Hepatocyte (in vitro differentiated cells): ENCODE measurements at regions not wholly inside any gene's neighbourhood (a gene's known extent, or its start where the extent isn't known, plus 50 kb on each side); places are given as distances from the start of the nearest gene placed in this dataset.

Experiments used
- DNase-seq: peaks from one replicate; pipeline ENCODE4 v3.0.0-alpha.2; 2016; ENCODE audit warnings: low spot score
- H2AFZ ChIP-seq: fragments of 200-600 bp; sonication (generic); 2 replicates; pipeline ENCODE4 v1.6.0; 2016; ENCODE audit warnings: antibody characterized with exemption, mild to moderate bottlenecking
- H3K27ac ChIP-seq: fragments of 200-600 bp; sonication (generic); 2 replicates; pipeline ENCODE4 v1.5.1; 2016; ENCODE audit warnings: mild to moderate bottlenecking
- H3K27me3 ChIP-seq: fragments of 200-600 bp; sonication (generic); 2 replicates; pipeline ENCODE4 v1.6.1; 2016
- H3K36me3 ChIP-seq: fragments of 200-600 bp; sonication (generic); replicated peaks from 2 replicates; pipeline ENCODE4 v1.5.1; 2016; ENCODE audit warnings: low read depth; ENCODE audit not compliant: insufficient read depth
- H3K4me1 ChIP-seq: fragments of 200-600 bp; sonication (generic); 2 replicates; pipeline ENCODE4 v1.5.1; 2016; ENCODE audit warnings: mild to moderate bottlenecking, moderate library complexity; ENCODE audit not compliant: insufficient read depth
- H3K4me2 ChIP-seq: fragments of 200-600 bp; sonication (generic); 2 replicates; pipeline ENCODE4 v1.6.0; 2016
- H3K4me3 ChIP-seq: fragments of 200-600 bp; sonication (generic); 2 replicates; pipeline ENCODE4 v1.5.1; 2016; ENCODE audit warnings: mild to moderate bottlenecking
- H3K79me2 ChIP-seq: fragments of 200-600 bp; sonication (generic); 2 replicates; pipeline ENCODE4 v1.6.0; 2017; ENCODE audit warnings: mild to moderate bottlenecking
- H3K9me2 ChIP-seq: fragments of 200-600 bp; sonication (generic); replicated peaks from 2 replicates; pipeline ENCODE4 v1.6.0; 2017; ENCODE audit warnings: mild to moderate bottlenecking; ENCODE audit not compliant: insufficient read depth
- H3K9me3 ChIP-seq: fragments of 200-600 bp; sonication (generic); 2 replicates; pipeline ENCODE4 v1.5.1; 2016; ENCODE audit warnings: low read depth, mild to moderate bottlenecking
- H4K20me1 ChIP-seq: fragments of 200-600 bp; sonication (generic); 2 replicates; pipeline ENCODE4 v1.6.0; 2016; ENCODE audit warnings: mild to moderate bottlenecking; ENCODE audit not compliant: insufficient read depth, poor library complexity, severe bottlenecking
- EZH2 ChIP-seq: fragments of 200-600 bp; sonication (generic); IDR thresholded peaks from 2 replicates; pipeline ENCODE4 v1.6.1; 2016; ENCODE audit warnings: antibody characterized with exemption, mild to moderate bottlenecking, borderline replicate concordance
- EZH2phosphoT487 ChIP-seq: fragments of 200-600 bp; sonication (generic); IDR thresholded peaks from one replicate; pipeline ENCODE4 v1.6.1; 2018; ENCODE audit warnings: antibody characterized with exemption, mild to moderate bottlenecking, low read depth, moderate library complexity; ENCODE audit not compliant: unreplicated experiment, severe bottlenecking
- WGBS: methylation state at CpG from one replicate; pipeline ENCODE4 v1.1.6; 2016; ENCODE audit warnings: low lambda C conversion rate; ENCODE audit errors: missing lambda C conversion rate; 5-methylcytosine and 5-hydroxymethylcytosine counted together
- TF ChIP-seq, protein P1 (sequence below): fragments of 200-600 bp; sonication (generic); IDR thresholded peaks from 2 replicates; pipeline ENCODE4 v1.5.1; 2016; ENCODE audit warnings: antibody characterized with exemption, mild to moderate bottlenecking; ENCODE audit not compliant: poor library complexity

DNA sequence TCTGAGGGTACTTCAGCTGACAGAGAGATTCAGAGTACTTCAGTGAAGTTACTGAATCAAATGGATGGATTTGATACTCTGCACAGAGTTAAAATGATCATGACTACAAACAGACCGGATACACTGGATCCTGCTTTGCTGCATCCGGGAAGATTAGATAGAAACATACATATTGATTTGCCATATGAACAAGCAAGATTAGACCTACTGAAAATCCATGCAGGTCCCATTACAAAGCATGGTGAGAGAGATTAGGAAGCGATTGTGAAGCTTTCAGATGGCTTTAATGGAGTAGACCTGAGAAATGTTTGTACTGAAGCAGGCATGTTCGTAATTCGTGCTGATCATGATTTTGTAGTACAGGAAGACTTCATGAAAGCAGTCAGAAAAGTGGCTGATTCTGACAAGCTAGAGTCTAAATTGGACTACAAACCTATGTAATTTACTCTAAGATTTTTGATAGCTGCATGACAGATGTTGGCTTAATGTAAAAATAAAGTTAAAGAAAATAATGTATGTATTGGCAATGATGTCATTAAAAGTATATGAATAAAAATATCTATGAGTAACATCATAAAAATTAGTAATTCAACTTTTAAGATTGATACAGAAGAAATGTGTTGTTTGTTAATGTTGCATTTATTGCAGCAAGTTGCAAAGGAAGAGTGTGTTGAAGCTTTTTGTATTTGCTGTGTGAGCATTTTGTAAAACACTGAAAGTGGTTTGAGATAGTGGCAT lies 136.1 kb upstream of the RAP1B start:
- Histone ChIP-seq H3K4me3 (no peak overlapping the region), H3K27me3 (no peaks in the 10 kb centered on the region), H3K4me1 (no peaks in the 10 kb centered on the region), H2AFZ (no peak overlapping the region), H3K36me3 (no peaks in the 10 kb centered on the region), H3K9me2 (no peaks in the 10 kb centered on the region), H3K79me2 (no peaks in the 10 kb centered on the region), H4K20me1 (no peaks in the 10 kb centered on the region), H3K27ac (no peak overlapping the region), H3K4me2 (no peak overlapping the region), H3K9me3 (no peaks in the 10 kb centered on the region)
- TF ChIP-seq, protein P1, sequence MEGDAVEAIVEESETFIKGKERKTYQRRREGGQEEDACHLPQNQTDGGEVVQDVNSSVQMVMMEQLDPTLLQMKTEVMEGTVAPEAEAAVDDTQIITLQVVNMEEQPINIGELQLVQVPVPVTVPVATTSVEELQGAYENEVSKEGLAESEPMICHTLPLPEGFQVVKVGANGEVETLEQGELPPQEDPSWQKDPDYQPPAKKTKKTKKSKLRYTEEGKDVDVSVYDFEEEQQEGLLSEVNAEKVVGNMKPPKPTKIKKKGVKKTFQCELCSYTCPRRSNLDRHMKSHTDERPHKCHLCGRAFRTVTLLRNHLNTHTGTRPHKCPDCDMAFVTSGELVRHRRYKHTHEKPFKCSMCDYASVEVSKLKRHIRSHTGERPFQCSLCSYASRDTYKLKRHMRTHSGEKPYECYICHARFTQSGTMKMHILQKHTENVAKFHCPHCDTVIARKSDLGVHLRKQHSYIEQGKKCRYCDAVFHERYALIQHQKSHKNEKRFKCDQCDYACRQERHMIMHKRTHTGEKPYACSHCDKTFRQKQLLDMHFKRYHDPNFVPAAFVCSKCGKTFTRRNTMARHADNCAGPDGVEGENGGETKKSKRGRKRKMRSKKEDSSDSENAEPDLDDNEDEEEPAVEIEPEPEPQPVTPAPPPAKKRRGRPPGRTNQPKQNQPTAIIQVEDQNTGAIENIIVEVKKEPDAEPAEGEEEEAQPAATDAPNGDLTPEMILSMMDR: no peak
- no peak for TF ChIP-seq EZH2
- TF ChIP-seq EZH2phosphoT487: no peak
- no peak for DNase-seq
- 89% methylated on average over 5 of the region's 5 CpGs for WGBS

DNA sequence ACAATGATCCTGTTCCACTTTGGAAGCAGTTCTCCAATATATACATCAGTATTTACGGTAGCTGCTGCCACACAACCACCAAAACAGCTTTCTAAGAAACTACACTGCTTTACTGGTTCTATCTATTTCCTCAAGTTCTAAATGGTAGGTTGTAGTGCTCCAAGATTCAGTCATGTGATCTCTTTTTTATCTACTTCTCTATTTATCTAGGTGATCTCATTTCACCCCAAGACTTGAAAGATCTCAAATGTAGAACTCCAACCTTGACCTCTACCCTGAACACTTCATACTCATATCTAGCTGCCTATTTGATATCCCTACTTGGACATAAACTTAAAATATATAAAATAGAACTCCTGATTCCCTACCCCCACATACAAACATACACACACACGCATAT lies 133.9 kb upstream of the RAP1B start:
- H2AFZ ChIP-seq: no peak overlapping the region
- no peaks in the 10 kb centered on the region for H4K20me1 ChIP-seq
- 95% methylated on average over 2 of the region's 2 CpGs for WGBS

DNA sequence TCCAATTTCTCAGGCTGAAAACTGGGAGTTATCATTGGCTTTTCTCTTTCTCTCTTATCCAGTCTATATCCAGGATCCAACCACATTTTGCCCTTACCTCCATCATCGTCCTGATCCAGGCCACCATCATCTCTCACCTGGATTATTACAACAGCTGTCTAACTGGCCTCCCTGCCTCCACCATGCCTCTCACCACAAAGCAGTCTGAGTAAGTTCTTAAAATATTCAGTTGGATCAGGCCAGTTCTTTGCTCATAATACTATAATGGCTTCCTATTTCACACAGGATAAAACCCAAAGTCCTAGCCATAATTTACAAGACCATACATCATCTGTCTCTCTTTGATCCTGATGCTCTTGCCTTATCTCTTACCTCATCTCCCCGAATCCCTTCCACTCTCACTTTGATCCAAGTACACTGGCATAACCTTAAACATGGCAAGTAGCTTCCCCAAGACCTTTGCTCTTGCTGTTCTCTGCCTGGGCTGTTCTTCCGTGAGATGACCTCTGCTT lies 133.4 kb upstream of the RAP1B start:
- no peaks in the 10 kb centered on the region for H3K9me3 ChIP-seq
- H3K36me3 ChIP-seq: no peaks in the 10 kb centered on the region
- H4K20me1 ChIP-seq: no peaks in the 10 kb centered on the region
- H3K27me3 ChIP-seq: no peaks in the 10 kb centered on the region
- no peaks in the 10 kb centered on the region for H3K79me2 ChIP-seq
- no peak overlapping the region for H3K4me3 ChIP-seq
- H3K4me1 ChIP-seq: no peaks in the 10 kb centered on the region
- no peak for DNase-seq
- no peak overlapping the region for H3K27ac ChIP-seq
- H3K4me2 ChIP-seq: no peak overlapping the region
- TF ChIP-seq EZH2 (no peak), EZH2phosphoT487 (no peak)
- TF ChIP-seq, protein P1: no peak
- H3K9me2 ChIP-seq: no peaks in the 10 kb centered on the region
- H2AFZ ChIP-seq: no peak overlapping the region
- WGBS: 64% methylated on average over 3 of the region's 3 CpGs

More for the DNA sequence above, 133.9 kb upstream of the RAP1B start:
- Histone ChIP-seq H3K27ac (no peak overlapping the region), H3K27me3 (no peaks in the 10 kb centered on the region), H3K36me3 (no peaks in the 10 kb centered on the region), H3K9me3 (no peaks in the 10 kb centered on the region), H3K4me1 (no peaks in the 10 kb centered on the region), H3K9me2 (no peaks in the 10 kb centered on the region), H3K79me2 (no peaks in the 10 kb centered on the region), H3K4me3 (no peak overlapping the region), H3K4me2 (no peak overlapping the region)
- TF ChIP-seq EZH2: no peak
- TF ChIP-seq EZH2phosphoT487: no peak
- TF ChIP-seq, protein P1: no peak
- no peak for DNase-seq
